Astrocyte (in vitro differentiated cells and primary cell): ENCODE measurements at regions not wholly inside any gene's neighbourhood (a gene's known extent, or its start where the extent isn't known, plus 50 kb on each side); places are given as distances from the start of the nearest gene placed in this dataset.

Experiments
- CTCF ChIP-seq: IDR thresholded peaks from 2 replicates; pipeline ENCODE4 v1.5.1; 2011; ENCODE audit warnings: low read depth, mild to moderate bottlenecking, inconsistent platforms, low read length, moderate library complexity; ENCODE audit not compliant: insufficient read depth
- EZH2 ChIP-seq: IDR thresholded peaks from 2 replicates; pipeline ENCODE4 v1.6.1; 2012; ENCODE audit warnings: mild to moderate bottlenecking, low read length, inconsistent platforms; ENCODE audit not compliant: insufficient read depth

GRCh38 chr10:123318516-123318915 is 164.3 kb downstream of the BUB3 start:
- TF ChIP-seq CTCF (no peak), EZH2 (no peak)
